Keratinocyte (primary cell): ENCODE measurements at regions not wholly inside any gene's neighbourhood (a gene's known extent, or its start where the extent isn't known, plus 50 kb on each side); places are given as distances from the start of the nearest gene placed in this dataset.

Experiments used
- DNase-seq: peaks from one replicate; pipeline ENCODE4 v3.0.0-alpha.2; 2011; ENCODE audit warnings: low read depth, missing footprints, low spot score
- FAIRE-seq: peaks from 2 replicates; lab custom pipeline; 2011; peaks lifted over from hg19 to GRCh38; lab: Jason Lieb, UNC
- H2AFZ ChIP-seq: 2 replicates; pipeline ENCODE4 v1.6.0; 2012; ENCODE audit warnings: low read length, control low read depth, inconsistent platforms; ENCODE audit not compliant: control insufficient read depth
- H3K27ac ChIP-seq: 2 replicates; pipeline ENCODE4 v1.5.1; 2011; ENCODE audit warnings: low read length; ENCODE audit not compliant: control insufficient read depth, insufficient read depth
- H3K27me3 ChIP-seq: 3 replicates; pipeline ENCODE4 v1.6.0; 2011; ENCODE audit warnings: low read length; ENCODE audit not compliant: control insufficient read depth, insufficient read depth; ENCODE audit errors: extremely low read depth
- H3K36me3 ChIP-seq, 2 experiments: 2 replicates in 1 of 2; 3 replicates in 1 of 2; pipeline ENCODE4 v1.5.1; 2011; ENCODE audit warnings: low read length in 2 of 2, mild to moderate bottlenecking in 1 of 2; ENCODE audit not compliant: control insufficient read depth in 2 of 2, insufficient read depth in 2 of 2; ENCODE audit errors: extremely low read depth in 1 of 2
- H3K4me1 ChIP-seq: 3 replicates; pipeline ENCODE4 v1.5.1; 2011; ENCODE audit warnings: low read length; ENCODE audit not compliant: control insufficient read depth, insufficient read depth; ENCODE audit errors: extremely low read depth
- H3K4me2 ChIP-seq: 3 replicates; pipeline ENCODE4 v1.6.0; 2011; ENCODE audit warnings: low read depth, low read length; ENCODE audit not compliant: control insufficient read depth, insufficient read depth; ENCODE audit errors: extremely low read depth
- H3K4me3 ChIP-seq, 3 experiments: fragments of 200-600 bp in 1 of 3; sonication (generic) in 1 of 3; 2 replicates in 2 of 3; 3 replicates in 1 of 3; pipeline ENCODE4 v1.5.1; 2011 to 2016; ENCODE audit warnings: low read length in 3 of 3, mild to moderate bottlenecking in 3 of 3, control low read depth in 2 of 3, inconsistent platforms in 1 of 3, low read depth in 1 of 3, mixed read lengths in 1 of 3, mixed run types in 1 of 3, moderate library complexity in 1 of 3; ENCODE audit not compliant: control insufficient read depth in 2 of 3, insufficient read depth in 2 of 3; ENCODE audit errors: extremely low read depth in 1 of 3
- H3K79me2 ChIP-seq: 2 replicates; pipeline ENCODE4 v1.6.0; 2012; ENCODE audit warnings: low read length; ENCODE audit not compliant: control insufficient read depth, insufficient read depth
- H3K9ac ChIP-seq: 3 replicates; pipeline ENCODE4 v1.6.0; 2011; ENCODE audit warnings: low read length; ENCODE audit not compliant: control insufficient read depth, insufficient read depth; ENCODE audit errors: extremely low read depth
- H3K9me1 ChIP-seq: 3 replicates; pipeline ENCODE4 v1.6.0; 2011; ENCODE audit warnings: low read length; ENCODE audit not compliant: control insufficient read depth, insufficient read depth; ENCODE audit errors: extremely low read depth
- H3K9me3 ChIP-seq: 2 replicates; pipeline ENCODE4 v1.5.1; 2012; ENCODE audit warnings: low read depth, low read length; ENCODE audit not compliant: control insufficient read depth
- H4K20me1 ChIP-seq: 3 replicates; pipeline ENCODE4 v1.6.0; 2011; ENCODE audit warnings: low read length; ENCODE audit not compliant: control insufficient read depth, insufficient read depth; ENCODE audit errors: extremely low read depth
- EZH2 ChIP-seq: IDR thresholded peaks from one replicate; pipeline ENCODE4 v1.6.1; 2012; ENCODE audit warnings: inconsistent platforms, mild to moderate bottlenecking, low read length, moderate library complexity
- dilution Hi-C: fragments of 300-500 bp; cut with MboI; formaldehyde crosslinking; loops from one replicate; pipeline ENCODE4 v1.7.0; 2020; ENCODE audit warnings: low sequenced_read_pairs; ENCODE audit not compliant: extremely low pct_ligation_motif_present
- TF ChIP-seq, protein P1 (sequence below), 3 experiments: IDR thresholded peaks in 1 of 3; conservative IDR thresholded peaks in 1 of 3; optimal IDR thresholded peaks in 1 of 3; 2 replicates in 2 of 3; 3 replicates in 1 of 3; pipeline versions ENCODE3 to v1.5.1; 2011; ENCODE audit warnings: low read length in 3 of 3, mild to moderate bottlenecking in 3 of 3, moderate library complexity in 2 of 3, control low read depth in 1 of 3, inconsistent platforms in 1 of 3; ENCODE audit not compliant: insufficient read depth in 2 of 3; ENCODE audit errors: extremely low read depth in 1 of 3

GRCh38 chr12:127494961-127495915, 771.7 kb upstream of the TMEM132C start:
- no peak for FAIRE-seq
- Histone ChIP-seq H3K79me2 (no peaks in the 10 kb centered on the region), H3K27me3 (no peaks in the 10 kb centered on the region), H3K27ac (no peak overlapping the region), H2AFZ (no peak overlapping the region), H3K36me3 (no peaks in the 10 kb centered on the region), H3K4me3 (no peak overlapping the region), H3K9me3 (no peaks in the 10 kb centered on the region), H3K4me1 (no peaks in the 10 kb centered on the region), H3K9me1 (no peaks in the 10 kb centered on the region), H3K9ac (no peak overlapping the region), H4K20me1 (no peaks in the 10 kb centered on the region), H3K4me2 (no peak overlapping the region)
- DNase-seq, result no peak
- dilution Hi-C loops, result no loop called here
- TF ChIP-seq, protein P1, sequence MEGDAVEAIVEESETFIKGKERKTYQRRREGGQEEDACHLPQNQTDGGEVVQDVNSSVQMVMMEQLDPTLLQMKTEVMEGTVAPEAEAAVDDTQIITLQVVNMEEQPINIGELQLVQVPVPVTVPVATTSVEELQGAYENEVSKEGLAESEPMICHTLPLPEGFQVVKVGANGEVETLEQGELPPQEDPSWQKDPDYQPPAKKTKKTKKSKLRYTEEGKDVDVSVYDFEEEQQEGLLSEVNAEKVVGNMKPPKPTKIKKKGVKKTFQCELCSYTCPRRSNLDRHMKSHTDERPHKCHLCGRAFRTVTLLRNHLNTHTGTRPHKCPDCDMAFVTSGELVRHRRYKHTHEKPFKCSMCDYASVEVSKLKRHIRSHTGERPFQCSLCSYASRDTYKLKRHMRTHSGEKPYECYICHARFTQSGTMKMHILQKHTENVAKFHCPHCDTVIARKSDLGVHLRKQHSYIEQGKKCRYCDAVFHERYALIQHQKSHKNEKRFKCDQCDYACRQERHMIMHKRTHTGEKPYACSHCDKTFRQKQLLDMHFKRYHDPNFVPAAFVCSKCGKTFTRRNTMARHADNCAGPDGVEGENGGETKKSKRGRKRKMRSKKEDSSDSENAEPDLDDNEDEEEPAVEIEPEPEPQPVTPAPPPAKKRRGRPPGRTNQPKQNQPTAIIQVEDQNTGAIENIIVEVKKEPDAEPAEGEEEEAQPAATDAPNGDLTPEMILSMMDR (optimal IDR thresholded peaks at IDR 0.05 in 1 of 3, IDR thresholded peaks at IDR 0.05 in 1 of 3, conservative IDR thresholded peaks at IDR 0.05 in 1 of 3; ENCODE audit: extremely low read depth in 1 of 3, insufficient read depth in 2 of 3, low read length in 3 of 3), result no peak
- TF ChIP-seq EZH2, result no peak

DNA sequence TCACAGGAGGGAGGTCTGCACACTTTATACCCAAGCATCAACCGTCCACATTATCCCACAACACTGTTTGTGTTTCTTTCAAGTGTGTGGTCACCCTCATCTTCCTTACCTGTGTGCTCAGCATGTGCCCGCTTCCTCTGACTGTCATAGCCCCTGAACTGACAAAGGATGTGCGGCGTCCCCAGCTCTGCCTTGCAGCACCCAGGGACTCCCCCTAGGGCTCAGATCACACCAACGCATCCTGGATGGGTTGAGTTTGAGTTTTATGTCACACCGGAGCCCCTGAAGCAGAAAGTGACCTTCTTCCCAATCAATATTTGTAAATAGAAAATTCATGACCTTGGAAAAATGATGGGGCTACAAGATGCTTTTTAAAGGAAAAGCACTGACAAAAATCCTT, 770.7 kb upstream of the TMEM132C start:
- no peak for TF ChIP-seq EZH2
- TF ChIP-seq, protein P1 (optimal IDR thresholded peaks at IDR 0.05 in 1 of 3, IDR thresholded peaks at IDR 0.05 in 1 of 3, conservative IDR thresholded peaks at IDR 0.05 in 1 of 3; ENCODE audit: extremely low read depth in 1 of 3, insufficient read depth in 2 of 3, low read length in 3 of 3), result no peak
- Histone ChIP-seq H3K79me2 (no peaks in the 10 kb centered on the region), H3K4me3 (no peak overlapping the region), H3K9ac (no peak overlapping the region), H3K36me3 (no peaks in the 10 kb centered on the region), H2AFZ (no peak overlapping the region), H3K4me1 (no peaks in the 10 kb centered on the region), H3K4me2 (no peak overlapping the region), H3K9me3 (no peaks in the 10 kb centered on the region), H3K9me1 (no peaks in the 10 kb centered on the region), H4K20me1 (no peaks in the 10 kb centered on the region), H3K27ac (no peak overlapping the region), H3K27me3 (no peaks in the 10 kb centered on the region)
- DNase-seq (no peak), FAIRE-seq (no peak)
- dilution Hi-C loops, result no loop called here
